GM12878 (cell line): ENCODE measurements at regions not wholly inside any gene's neighbourhood (a gene's known extent, or its start where the extent isn't known, plus 50 kb on each side); places are given as distances from the start of the nearest gene placed in this dataset.

Experiments
- CEBPZ ChIP-seq: fragments of 150-350 bp; IDR thresholded peaks from 2 replicates; pipeline ENCODE4 v1.6.1; 2016; ENCODE audit warnings: low read depth, low read length
- CTCF ChIP-seq, 3 experiments: IDR thresholded peaks in 2 of 3; conservative IDR thresholded peaks in 1 of 3; 2 replicates each; pipeline ENCODE4 v1.5.1; 2011; ENCODE audit warnings: low read depth in 3 of 3, low read length in 3 of 3, mild to moderate bottlenecking in 3 of 3, control low read depth in 2 of 3, moderate library complexity in 2 of 3, inconsistent platforms in 1 of 3, mixed read lengths in 1 of 3; ENCODE audit not compliant: control insufficient read depth in 2 of 3, insufficient read depth in 1 of 3; ENCODE audit errors: extremely low read depth in 1 of 3
- E4F1 ChIP-seq: fragments of 450-650 bp; IDR thresholded peaks from 2 replicates; pipeline ENCODE4 v1.6.1; 2018; ENCODE audit warnings: borderline replicate concordance, mild to moderate bottlenecking; ENCODE audit not compliant: partially characterized antibody
- ESRRA ChIP-seq: IDR thresholded peaks from 2 replicates; pipeline ENCODE4 v1.6.1; 2012; ENCODE audit warnings: mild to moderate bottlenecking, low read length, improper control_type of control experiment
- EZH2 ChIP-seq: IDR thresholded peaks from 2 replicates; pipeline ENCODE4 v1.6.1; 2012; ENCODE audit warnings: low read depth, mild to moderate bottlenecking, control low read depth, inconsistent platforms, low read length, borderline replicate concordance; ENCODE audit not compliant: control insufficient read depth
- FOS ChIP-seq: IDR thresholded peaks from 3 replicates; pipeline ENCODE4 v1.6.1; 2011; ENCODE audit warnings: borderline replicate concordance; ENCODE audit not compliant: insufficient read length; ENCODE audit errors: extremely low read depth
- IRF3 ChIP-seq: fragments of 450-650 bp; IDR thresholded peaks from 2 replicates; pipeline ENCODE4 v1.6.1; 2014; ENCODE audit warnings: mild to moderate bottlenecking
- MXI1 ChIP-seq: fragments of 150-350 bp; IDR thresholded peaks from 2 replicates; pipeline ENCODE4 v1.6.1; 2011; ENCODE audit warnings: low read depth, mild to moderate bottlenecking, inconsistent platforms, low read length, improper control_type of control experiment
- NBN ChIP-seq: fragments of 450-650 bp; IDR thresholded peaks from 2 replicates; pipeline ENCODE4 v1.6.1; 2016
- NFYB ChIP-seq: IDR thresholded peaks from 2 replicates; pipeline ENCODE4 v1.6.1; 2011; ENCODE audit warnings: low read depth, mild to moderate bottlenecking, low read length, improper control_type of control experiment, moderate library complexity; ENCODE audit not compliant: insufficient read depth
- POLR2A ChIP-seq: IDR thresholded peaks from 2 replicates; pipeline ENCODE4 v1.6.1; 2011; ENCODE audit warnings: low read depth, mild to moderate bottlenecking, low read length
- POLR2AphosphoS5 ChIP-seq: IDR thresholded peaks from 2 replicates; pipeline ENCODE4 v1.6.1; 2011; ENCODE audit warnings: mild to moderate bottlenecking, low read length, inconsistent platforms
- RB1 ChIP-seq: fragments of 450-650 bp; formaldehyde crosslinking; IDR thresholded peaks from 2 replicates; pipeline ENCODE4 v1.6.1; 2017; ENCODE audit warnings: mild to moderate bottlenecking, borderline replicate concordance
- YY1 ChIP-seq: IDR thresholded peaks from 2 replicates; pipeline ENCODE4 v1.6.1; 2011; ENCODE audit warnings: low read depth, mild to moderate bottlenecking, low read length

- TF ChIP-seq CTCF (IDR thresholded peaks at IDR 0.05 in 2 of 3, conservative IDR thresholded peaks at IDR 0.05 in 1 of 3; ENCODE audit: control insufficient read depth in 2 of 3, extremely low read depth in 1 of 3, insufficient read depth in 1 of 3, low read depth in 3 of 3, low read length in 3 of 3) (no peak), CEBPZ (no peak), YY1 (no peak), NBN (no peak), POLR2AphosphoS5 (no peak), NFYB (no peak), ESRRA (no peak), POLR2A (no peak), IRF3 (no peak), EZH2 (no peak), E4F1 (no peak), MXI1 (no peak), FOS (no peak), RB1 (no peak)
Observed at GRCh38 chr11:25793637-25794036, 538.3 kb upstream of the ANO3 start.
